ENCODE measurements at regions not wholly inside any gene's neighbourhood (a gene's known extent, or its start where the extent isn't known, plus 50 kb on each side); places are given as distances from the start of the nearest gene placed in this dataset.

DNA sequence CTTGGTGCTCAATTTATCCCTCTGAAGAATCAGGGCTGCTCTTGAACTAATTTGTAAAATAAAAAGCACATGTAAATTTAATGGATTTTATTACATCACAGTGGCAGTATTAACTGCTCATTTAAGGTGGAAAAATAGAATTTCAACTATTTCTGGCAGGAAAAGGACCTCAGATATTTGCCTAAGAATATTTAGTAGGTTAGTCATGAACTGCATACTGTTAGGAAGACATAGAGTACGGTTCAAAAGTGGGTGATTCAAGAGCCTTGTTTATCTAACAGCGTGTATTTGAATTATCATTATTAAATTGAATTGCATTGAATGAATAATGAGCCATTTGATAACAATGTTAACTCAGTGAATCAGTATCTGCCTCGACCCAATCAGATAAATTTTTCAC, 248.8 kb upstream of the PBX1 start:
- DNase-seq (no peak), ATAC-seq (no peak)

DNA sequence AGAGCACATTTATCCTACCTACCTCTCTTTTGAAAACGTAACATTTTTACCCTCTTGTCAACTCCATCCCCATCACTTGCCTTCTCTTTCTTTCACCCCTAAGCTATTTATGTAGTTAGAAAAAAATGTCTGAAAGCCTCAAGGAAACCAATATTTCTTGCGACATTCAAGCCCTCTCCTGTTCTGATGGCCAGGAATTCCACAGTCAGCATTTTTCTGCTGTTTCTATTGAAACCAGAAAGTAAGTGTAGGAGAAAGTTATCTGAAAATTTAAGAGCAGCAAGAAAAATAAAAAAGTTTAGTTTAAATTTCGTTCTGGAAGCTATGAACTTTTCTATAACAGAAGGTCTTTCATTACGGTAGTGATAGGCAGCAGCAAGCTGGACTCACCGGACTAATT, 247.6 kb upstream of the PBX1 start:
- ATAC-seq: no peak
- no peak for DNase-seq

GRCh38 chr1:164320790-164321731, 237.9 kb upstream of the PBX1 start:
- no peak for ATAC-seq
- DNase-seq: no peak

DNA sequence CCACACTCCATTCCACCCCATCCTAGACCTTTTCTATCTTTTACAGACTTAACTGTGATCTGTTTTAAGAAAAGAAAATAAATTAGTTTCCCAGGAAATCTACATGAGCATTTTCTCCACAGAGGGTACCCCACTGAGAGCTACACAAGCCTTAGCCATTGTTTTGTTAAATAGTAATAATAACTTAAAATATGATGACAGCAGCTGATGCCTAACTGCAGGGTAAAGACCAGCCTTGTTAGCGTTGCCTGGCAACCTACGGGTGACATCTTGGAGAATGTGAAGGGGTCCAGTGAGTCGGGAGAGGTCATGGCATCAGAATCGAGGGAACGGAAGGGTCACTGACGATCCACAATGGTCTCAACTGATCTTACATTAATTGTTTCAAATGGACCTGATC, 233.2 kb upstream of the PBX1 start:
- DNase-seq (no peak), ATAC-seq (no peak)

GRCh38 chr1:164333387-164333786, 225.6 kb upstream of the PBX1 start:
- DNase-seq (no peak), ATAC-seq (no peak)

DNA sequence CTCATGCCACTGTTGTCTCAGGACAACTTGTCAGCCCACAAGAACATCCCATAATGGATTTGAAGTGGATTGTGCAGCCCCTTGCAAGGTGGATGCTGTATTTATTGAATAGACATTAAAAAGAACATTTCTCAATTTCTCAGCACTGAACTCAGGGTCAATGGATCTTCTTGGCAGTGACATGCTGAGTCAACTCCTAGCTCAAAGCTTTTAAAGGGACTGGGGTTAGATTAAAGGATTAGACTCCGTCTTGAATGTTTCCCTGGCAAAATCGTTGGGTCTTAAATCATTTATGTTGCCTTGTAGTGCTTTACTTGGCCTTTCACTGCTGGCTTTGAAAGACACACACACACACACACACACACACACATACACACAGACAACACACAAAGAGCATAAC, 221.6 kb upstream of the PBX1 start:
- DNase-seq: no peak
- no peak for ATAC-seq

GRCh38 chr1:164337885-164338284, 221.1 kb upstream of the PBX1 start:
- ATAC-seq (no peak), DNase-seq (no peak)

DNA sequence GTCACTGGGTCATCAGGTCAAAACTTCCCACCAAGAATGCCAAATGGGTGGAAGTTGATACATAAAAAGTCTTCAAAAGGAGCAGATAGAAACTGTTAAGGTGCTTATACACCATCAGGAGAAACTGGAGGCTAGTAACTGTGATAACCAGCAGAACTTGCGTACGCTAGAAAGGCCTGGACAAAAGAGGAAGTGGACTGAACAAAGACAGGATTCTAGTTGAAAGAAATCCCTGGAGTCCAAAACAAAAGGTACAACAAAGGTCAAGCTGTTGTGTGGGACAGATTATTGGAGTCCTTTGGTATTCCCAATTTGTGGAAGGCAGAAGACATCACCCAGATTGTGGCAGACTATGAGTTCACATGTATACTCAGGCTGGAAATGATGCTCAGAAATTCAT, 215.8 kb upstream of the PBX1 start:
- ATAC-seq: no peak

GRCh38 chr1:164347980-164348379, 211.0 kb upstream of the PBX1 start:
- no peak for ATAC-seq
- no peak for DNase-seq

More for the DNA sequence above, 215.8 kb upstream of the PBX1 start:
- no peak for DNase-seq

- ATAC-seq (no peak), DNase-seq (no peak)
These were observed 202.5 kb upstream of the PBX1 start for GRCh38 chr1:164356511-164356910.

GRCh38 chr1:164360265-164360664, 198.7 kb upstream of the PBX1 start:
- DNase-seq (no peak), ATAC-seq (no peak)

DNA sequence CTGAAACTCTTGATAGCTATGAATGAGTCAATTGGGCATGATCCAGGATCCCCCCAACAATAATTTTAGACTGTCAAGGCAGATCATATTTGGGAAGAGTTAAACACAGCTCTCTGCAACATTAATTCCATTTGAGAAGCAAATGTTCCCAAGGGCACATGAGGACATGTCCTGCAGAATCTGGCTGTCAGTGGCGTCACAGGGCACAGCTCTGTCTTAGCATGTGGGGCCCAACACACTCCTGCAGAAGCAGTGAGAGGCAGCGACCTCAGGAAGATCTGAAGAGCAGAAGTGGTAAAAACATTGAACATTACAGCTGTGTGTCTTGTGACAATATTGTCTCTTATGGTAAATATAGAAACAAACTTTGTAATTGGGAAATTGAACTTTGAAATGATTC, 197.1 kb upstream of the PBX1 start:
- ATAC-seq (no peak), DNase-seq (no peak)

DNA sequence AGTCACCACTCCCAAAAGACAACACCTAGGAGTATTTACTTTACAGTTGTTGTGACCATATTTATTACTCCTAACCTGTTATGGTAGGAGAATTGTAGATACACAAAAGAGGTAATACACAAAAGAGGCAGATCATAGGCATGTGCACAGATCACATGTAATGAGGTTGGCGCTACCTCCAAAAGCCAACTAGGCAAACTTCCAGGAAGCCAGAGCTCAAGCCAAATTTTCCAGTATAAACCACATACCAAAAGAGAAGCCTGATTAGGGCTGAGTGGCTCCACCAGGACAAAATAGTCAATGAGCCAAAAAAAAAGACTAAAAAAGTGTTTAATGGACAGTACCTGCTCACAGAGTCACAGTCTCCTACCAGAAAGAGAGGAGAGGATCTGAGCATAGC, 195.0 kb upstream of the PBX1 start:
- DNase-seq: no peak
- ATAC-seq: no peak

GRCh38 chr1:164366014-164366413, 193.0 kb upstream of the PBX1 start:
- ATAC-seq: no peak
- no peak for DNase-seq

GRCh38 chr1:164369698-164370365, 189.2 kb upstream of the PBX1 start:
- DNase-seq: no peak
- ATAC-seq: no peak

GRCh38 chr1:164380893-164381292, 178.1 kb upstream of the PBX1 start:
- DNase-seq (no peak), ATAC-seq (no peak)

DNA sequence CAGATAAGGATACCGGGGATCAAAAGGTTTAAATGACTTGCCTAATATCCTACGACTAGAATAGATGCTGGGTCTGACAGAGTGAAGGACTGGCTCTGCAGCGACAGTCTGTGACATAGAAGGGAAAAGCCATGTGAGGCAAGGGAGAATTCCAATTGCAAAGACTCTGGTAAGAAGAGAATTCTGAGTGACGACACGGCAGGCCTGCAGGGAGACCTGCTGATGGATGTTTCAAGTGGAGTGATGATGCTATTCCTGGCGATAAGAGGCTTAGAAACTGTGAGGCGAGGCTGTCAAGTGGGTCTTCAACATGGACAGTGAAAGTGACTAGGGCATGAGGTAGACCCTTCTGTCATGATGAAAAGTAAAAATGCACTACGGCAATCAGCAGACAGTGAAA, 176.6 kb upstream of the PBX1 start:
- no peak for DNase-seq
- no peak for ATAC-seq

GRCh38 chr1:164384262-164384661, 174.7 kb upstream of the PBX1 start:
- DNase-seq (no peak), ATAC-seq (no peak)

DNA sequence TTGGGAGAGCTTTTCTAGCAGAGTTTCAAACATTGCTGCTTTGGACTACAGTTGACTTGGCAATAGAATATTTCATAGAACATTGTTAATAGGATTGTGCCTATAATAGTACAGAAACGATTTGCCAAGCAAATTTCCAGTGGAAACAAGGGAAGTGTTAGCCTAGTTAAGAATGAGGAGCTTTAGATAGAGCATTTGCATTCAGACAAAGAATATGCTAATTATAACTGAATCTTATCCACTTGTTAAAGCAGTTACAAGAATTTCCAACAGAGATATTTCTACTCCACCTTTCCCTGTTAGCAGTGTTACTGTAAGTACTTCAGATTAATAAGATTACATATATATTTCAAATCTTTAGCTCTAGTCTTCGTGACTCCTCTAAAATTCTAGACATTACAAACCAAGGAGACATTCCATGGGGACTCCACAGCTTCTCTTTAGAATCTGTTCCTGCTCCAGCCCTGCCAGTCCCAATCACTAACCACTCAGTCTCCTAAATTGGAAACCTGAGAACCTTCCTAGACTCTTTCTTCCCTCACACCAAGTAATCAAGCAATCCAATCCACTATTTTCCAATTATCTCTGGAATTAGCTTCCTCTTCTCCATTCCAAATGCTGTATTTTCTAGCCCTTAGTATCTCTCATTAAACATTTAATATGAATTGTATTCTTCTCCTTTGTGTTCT, 141.8 kb upstream of the PBX1 start:
- DNase-seq (no peak), ATAC-seq (no peak)

DNA sequence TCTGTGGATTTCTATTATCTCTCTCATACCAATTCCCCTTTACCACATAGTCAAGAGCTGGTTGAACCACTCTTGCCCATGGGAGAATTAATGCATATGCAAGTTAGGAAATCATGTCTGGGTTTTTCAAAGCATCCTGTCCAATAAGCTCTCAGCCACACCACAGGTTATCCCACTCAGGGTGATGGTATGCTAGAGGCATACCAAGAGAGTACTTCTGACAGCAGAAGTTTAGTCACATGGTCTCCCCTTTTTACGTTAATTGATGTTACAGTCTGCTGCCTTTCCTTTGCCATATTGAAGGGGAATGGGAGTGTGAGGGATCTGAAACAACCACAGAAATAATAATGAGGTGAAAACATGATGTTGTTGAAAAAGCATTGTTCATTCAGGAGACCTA, 135.8 kb upstream of the PBX1 start:
- ATAC-seq: no peak
- DNase-seq: no peak

GRCh38 chr1:164433141-164433817, 125.7 kb upstream of the PBX1 start:
- DNase-seq (no peak), ATAC-seq (no peak)

GRCh38 chr1:164433818-164434170, 125.2 kb upstream of the PBX1 start:
- DNase-seq (no peak), ATAC-seq (no peak)

DNA sequence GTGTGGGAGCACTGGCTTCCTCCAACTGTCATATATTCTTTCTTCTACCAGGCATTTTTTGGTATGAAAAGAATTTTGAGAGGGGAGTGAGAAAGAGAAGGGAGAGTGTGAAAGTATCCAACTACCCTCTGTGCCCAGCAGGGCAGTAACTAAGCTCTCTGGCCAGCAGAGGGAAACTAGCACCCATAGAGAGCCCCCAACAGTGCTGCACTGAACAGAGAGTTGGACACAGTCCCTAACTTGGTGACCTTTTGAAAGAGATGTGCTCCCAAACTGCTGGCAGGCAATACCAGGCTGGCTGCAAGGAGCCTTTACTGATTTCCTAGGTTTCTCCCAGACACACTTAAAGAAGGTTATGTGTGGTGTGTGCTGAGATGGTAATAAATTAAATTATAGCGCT, 118.8 kb upstream of the PBX1 start:
- no peak for DNase-seq
- no peak for ATAC-seq

Data from stimulated activated naive CD8-positive, alpha-beta T cell treated with anti-CD3 and anti-CD28 coated beads, Interleukin-15, Interleukin-2, amounts not matched to agents 100 U/mL and 50 U/mL, for 24 hours (primary cell).